HG03469 (cell line): ENCODE measurements at regions not wholly inside any gene's neighbourhood (a gene's known extent, or its start where the extent isn't known, plus 50 kb on each side); places are given as distances from the start of the nearest gene placed in this dataset.

Experiments used
- ATAC-seq: cut with Tn5 transposase; IDR thresholded peaks from one replicate; pipeline ENCODE4 v1.9.1; 2021; ENCODE audit warnings: mild to moderate bottlenecking, moderate library complexity, moderate number of reproducible peaks; ENCODE audit not compliant: unreplicated experiment

GRCh38 chr3:163018664-163019063, 1522.1 kb downstream of the OTOL1 start:
- no peak for ATAC-seq

GRCh38 chr3:163019260-163019659, 1522.7 kb downstream of the OTOL1 start:
- no peak for ATAC-seq

- no peak for ATAC-seq
These were observed 1537.0 kb downstream of the OTOL1 start for GRCh38 chr3:163033652-163034051.

- ATAC-seq = no peak
These were observed 1543.0 kb downstream of the OTOL1 start for GRCh38 chr3:163039636-163040035.

- ATAC-seq = no peak
These were observed 1546.5 kb downstream of the OTOL1 start for GRCh38 chr3:163043074-163043473.

GRCh38 chr3:163045945-163046344, 1549.3 kb downstream of the OTOL1 start:
- no peak for ATAC-seq

- no peak for ATAC-seq
These were observed 1552.3 kb downstream of the OTOL1 start for GRCh38 chr3:163048881-163049280.

- no peak for ATAC-seq
These were observed 1560.4 kb downstream of the OTOL1 start for GRCh38 chr3:163056874-163057497.

- ATAC-seq = no peak
These were observed 1561.6 kb downstream of the OTOL1 start for GRCh38 chr3:163058031-163058854.

GRCh38 chr3:163071713-163072112, 1575.1 kb downstream of the OTOL1 start:
- no peak for ATAC-seq
